ENCODE measurements at regions not wholly inside any gene's neighbourhood (a gene's known extent, or its start where the extent isn't known, plus 50 kb on each side); places are given as distances from the start of the nearest gene placed in this dataset.

DNA sequence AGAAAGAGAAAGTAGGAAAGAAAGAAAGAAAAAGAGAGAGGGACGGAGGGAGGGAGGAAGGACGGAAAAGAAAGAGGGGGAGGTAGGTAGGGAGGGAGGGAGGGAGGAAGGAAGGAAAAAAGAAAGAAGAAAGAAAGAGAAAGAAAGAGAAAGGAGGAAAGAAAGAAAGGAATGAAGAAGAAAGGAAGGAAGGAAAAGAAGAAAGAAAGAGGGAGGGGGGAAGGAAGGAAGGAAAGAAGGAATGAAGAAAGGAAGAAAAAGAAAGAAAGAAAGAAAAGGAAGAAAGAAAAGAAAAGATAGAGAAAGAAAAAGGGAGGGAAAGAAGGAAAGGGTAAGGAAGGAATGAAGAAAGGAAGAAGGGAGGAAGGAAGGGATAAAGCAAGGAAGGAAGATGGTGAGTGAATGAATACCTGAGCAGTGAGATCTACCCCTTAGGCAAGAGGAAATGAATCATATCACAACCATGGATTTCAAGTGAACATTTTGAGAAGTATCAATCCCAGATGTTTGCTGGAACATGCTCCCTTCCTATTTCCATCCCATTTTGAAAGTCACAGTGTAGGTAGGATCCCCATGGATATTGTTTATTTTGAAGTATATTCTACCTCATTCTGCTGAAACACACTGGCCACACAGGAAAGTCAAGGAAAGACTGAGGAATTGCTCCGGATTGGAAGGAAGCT lies 639.4 kb upstream of the TBX3 start:
- POLR2A ChIA-PET, result no interaction called here
- no peak for ATAC-seq
- H3K36me3 Mint-ChIP-seq (ENCODE audit: low read depth), result no peaks in the 10 kb centered on the region
- no peak for DNase-seq
- H3K4me3 Mint-ChIP-seq, result no peak overlapping the region
- no peaks in the 10 kb centered on the region for H3K9me3 Mint-ChIP-seq (ENCODE audit: insufficient read depth)
- no peaks in the 10 kb centered on the region for H3K27me3 Mint-ChIP-seq (ENCODE audit: low read depth)
- no peak overlapping the region for H3K27ac Mint-ChIP-seq
- CTCF ChIA-PET, result no interaction called here
- H3K4me1 Mint-ChIP-seq (ENCODE audit: low read depth), result no peaks in the 10 kb centered on the region

DNA sequence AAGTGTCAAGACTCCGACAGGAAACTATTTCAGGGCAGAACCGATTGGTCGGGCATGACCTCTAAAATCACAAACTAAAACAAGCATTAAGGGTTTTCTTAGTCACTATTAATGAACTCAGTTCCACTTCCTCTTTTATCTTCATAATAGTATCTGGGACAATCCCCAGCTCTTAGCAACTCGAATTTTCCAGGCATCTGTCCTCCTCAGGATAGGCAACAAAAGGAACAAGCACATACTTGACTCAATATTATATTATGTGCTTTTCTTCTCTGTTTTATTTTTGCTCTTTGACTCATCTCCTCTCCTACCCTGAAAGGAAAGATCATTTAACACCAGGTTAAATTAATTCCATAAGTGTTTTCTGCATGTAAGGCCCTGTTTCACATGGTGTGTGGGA lies 638.3 kb upstream of the TBX3 start:
- no peaks in the 10 kb centered on the region for H3K9me3 Mint-ChIP-seq (ENCODE audit: insufficient read depth)
- H3K4me3 Mint-ChIP-seq, result no peak overlapping the region
- ATAC-seq (no peak), DNase-seq (no peak)
- H3K36me3 Mint-ChIP-seq (ENCODE audit: low read depth), result no peaks in the 10 kb centered on the region
- H3K27me3 Mint-ChIP-seq (ENCODE audit: low read depth), result no peaks in the 10 kb centered on the region
- H3K4me1 Mint-ChIP-seq (ENCODE audit: low read depth), result no peaks in the 10 kb centered on the region
- POLR2A ChIA-PET, result no interaction called here
- CTCF ChIA-PET, result no interaction called here
- H3K27ac Mint-ChIP-seq, result no peak overlapping the region

DNA sequence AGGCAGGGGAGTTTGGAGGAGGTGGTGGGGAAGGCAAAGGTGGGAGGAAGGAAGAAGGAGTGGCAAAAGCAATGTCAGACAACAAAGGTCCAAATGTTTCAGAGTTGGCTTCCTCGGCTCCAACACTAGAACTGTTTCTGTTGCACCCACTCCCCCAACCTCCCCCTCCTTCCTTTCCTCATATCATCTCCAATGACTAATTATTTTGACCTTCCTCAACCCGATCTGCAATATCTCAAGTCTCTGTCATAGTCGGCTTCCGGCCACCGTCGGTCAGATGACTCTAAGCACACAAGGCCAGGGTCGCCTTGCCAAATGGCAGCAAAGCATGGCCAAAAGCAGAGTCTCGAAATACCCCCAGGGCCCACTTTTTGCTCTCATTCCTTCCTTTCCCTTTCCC lies 637.0 kb upstream of the TBX3 start:
- H3K27ac Mint-ChIP-seq, result no peak overlapping the region
- DNase-seq (no peak), ATAC-seq (no peak)
- ChIA-PET POLR2A (no interaction called here), CTCF (no interaction called here)
- no peaks in the 10 kb centered on the region for H3K27me3 Mint-ChIP-seq (ENCODE audit: low read depth)
- no peaks in the 10 kb centered on the region for H3K36me3 Mint-ChIP-seq (ENCODE audit: low read depth)
- no peak overlapping the region for H3K4me3 Mint-ChIP-seq
- H3K9me3 Mint-ChIP-seq (ENCODE audit: insufficient read depth), result no peaks in the 10 kb centered on the region
- H3K4me1 Mint-ChIP-seq (ENCODE audit: low read depth), result no peaks in the 10 kb centered on the region

DNA sequence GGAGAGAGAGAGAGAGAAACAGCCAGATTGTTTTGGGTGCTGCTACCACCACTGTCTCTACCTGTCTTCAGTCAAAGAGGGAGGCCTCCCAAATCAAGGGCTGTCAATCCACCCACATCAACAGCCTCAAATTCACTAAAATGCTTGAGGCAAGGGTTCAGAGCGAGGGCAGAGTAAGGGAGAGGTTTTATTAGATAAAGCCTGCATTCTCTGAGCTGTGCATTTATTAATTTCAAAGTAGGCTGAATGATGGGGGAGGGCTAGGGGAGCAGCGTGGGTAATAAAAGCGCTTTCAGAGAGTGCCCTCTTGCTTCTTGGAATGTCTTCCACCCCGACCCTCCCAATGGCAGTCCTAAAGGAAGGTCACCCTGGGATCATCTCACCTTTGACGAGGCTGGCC lies 636.5 kb upstream of the TBX3 start:
- ChIA-PET POLR2A (no interaction called here), CTCF (no interaction called here)
- DNase-seq (no peak), ATAC-seq (no peak)
- Mint-ChIP-seq H3K4me1 (ENCODE audit: low read depth) (no peaks in the 10 kb centered on the region), H3K9me3 (ENCODE audit: insufficient read depth) (no peaks in the 10 kb centered on the region), H3K27me3 (ENCODE audit: low read depth) (no peaks in the 10 kb centered on the region), H3K4me3 (no peak overlapping the region), H3K36me3 (ENCODE audit: low read depth) (no peaks in the 10 kb centered on the region), H3K27ac (no peak overlapping the region)

DNA sequence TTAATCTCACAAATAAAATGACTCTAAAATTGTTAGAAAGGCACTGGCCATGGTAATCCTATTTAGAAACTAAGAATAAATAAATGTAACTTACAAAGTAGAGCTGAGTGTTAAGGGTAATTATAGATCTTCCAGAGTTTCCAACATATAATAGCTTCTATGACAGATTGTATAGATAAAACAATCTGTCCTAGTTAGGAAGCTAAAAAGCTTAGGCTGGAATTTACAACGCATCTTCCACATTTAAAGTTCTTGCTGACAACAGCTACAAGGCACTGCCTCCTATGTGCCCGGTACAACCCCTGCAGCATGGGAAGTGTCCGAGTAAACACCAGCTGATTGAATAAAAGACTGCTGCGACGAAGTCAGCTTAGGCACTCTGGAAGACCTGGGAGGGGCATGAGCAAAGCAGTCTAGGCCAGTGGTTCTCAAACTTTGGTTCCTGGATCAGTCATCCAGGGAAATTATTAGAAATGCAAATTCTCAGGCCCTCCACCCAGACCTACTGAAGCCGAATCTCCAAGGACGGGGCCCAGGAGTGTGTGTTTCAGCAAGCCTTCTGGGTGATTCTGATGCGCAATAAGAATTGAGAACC lies 635.6 kb upstream of the TBX3 start:
- DNase-seq, result no peak
- Mint-ChIP-seq H3K36me3 (ENCODE audit: low read depth) (no peaks in the 10 kb centered on the region), H3K4me1 (ENCODE audit: low read depth) (no peaks in the 10 kb centered on the region), H3K4me3 (no peak overlapping the region), H3K27me3 (ENCODE audit: low read depth) (no peaks in the 10 kb centered on the region), H3K27ac (no peak overlapping the region), H3K9me3 (ENCODE audit: insufficient read depth) (no peaks in the 10 kb centered on the region)
- ATAC-seq, result no peak
- CTCF ChIA-PET, result no interaction called here
- POLR2A ChIA-PET, result no interaction called here

DNA sequence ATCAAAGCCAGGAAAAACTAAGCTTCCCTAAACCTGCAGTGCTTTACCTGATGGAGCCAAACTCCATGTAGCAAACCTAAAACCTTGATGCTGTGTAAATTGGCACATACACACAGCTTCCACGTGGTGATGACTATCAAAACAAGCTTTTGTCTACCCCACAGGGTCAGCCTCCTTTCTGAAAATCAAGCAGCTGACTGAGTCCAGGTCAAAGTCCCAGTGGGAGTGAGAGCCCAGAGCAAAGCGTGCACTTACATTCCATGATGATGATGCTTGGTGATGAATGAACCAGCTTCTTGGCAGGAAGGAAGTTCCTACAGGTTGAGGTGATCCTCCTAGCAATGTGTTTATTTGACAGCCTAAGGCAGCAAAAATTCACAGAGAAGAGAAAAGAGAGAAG lies 630.0 kb upstream of the TBX3 start:
- Mint-ChIP-seq H3K27me3 (ENCODE audit: low read depth) (no peaks in the 10 kb centered on the region), H3K36me3 (ENCODE audit: low read depth) (no peaks in the 10 kb centered on the region), H3K27ac (no peak overlapping the region), H3K9me3 (ENCODE audit: insufficient read depth) (peaks cover 4% of the 10 kb centered on the region), H3K4me3 (no peak overlapping the region), H3K4me1 (ENCODE audit: low read depth) (no peaks in the 10 kb centered on the region)
- POLR2A ChIA-PET, result no interaction called here
- DNase-seq (no peak), ATAC-seq (no peak)
- CTCF ChIA-PET, result no interaction called here

DNA sequence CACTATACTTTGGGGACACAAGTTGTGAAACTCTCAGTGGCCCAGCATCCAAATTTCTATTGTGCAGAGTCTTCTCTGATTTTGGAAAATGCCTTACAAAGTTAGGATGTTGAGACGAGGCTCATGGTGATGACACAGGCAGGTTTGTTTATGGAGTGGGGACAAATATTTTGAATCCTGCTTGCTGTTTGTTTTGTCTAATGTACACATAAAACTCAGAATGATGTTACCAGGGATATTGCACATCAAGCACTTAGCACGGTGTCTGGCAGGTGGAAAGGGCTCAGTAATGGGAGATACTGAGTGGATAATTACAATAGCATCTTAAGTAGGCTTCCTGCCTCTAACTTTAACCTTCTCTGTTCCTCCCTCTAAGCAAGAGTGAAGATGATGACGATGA lies 628.9 kb upstream of the TBX3 start:
- Mint-ChIP-seq H3K36me3 (ENCODE audit: low read depth) (no peaks in the 10 kb centered on the region), H3K4me1 (ENCODE audit: low read depth) (no peaks in the 10 kb centered on the region), H3K27me3 (ENCODE audit: low read depth) (no peaks in the 10 kb centered on the region), H3K4me3 (no peak overlapping the region), H3K27ac (no peak overlapping the region), H3K9me3 (ENCODE audit: insufficient read depth) (peaks cover 4% of the 10 kb centered on the region)
- POLR2A ChIA-PET, result no interaction called here
- CTCF ChIA-PET, result no interaction called here
- DNase-seq, result no peak
- ATAC-seq, result no peak

DNA sequence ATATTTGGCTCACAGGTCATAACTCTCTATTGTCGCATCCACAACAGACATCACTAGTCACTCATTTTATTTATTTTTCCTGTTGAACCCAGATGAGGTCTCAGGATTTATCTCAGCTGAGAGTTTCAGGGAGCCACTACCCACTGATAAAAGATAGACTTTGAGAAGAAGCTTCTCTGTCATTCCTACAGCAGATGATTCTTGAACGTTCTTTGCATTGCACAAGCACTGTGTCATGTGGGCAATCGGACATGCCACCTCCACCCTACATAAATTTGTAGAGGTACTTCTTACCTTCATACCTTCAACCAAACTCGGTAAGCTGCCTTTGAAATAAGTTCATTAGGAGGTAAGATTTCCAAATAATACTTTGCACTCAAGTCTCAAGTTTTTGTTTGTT lies 627.9 kb upstream of the TBX3 start:
- POLR2A ChIA-PET, result no interaction called here
- H3K27me3 Mint-ChIP-seq (ENCODE audit: low read depth), result no peaks in the 10 kb centered on the region
- peaks cover 4% of the 10 kb centered on the region for H3K9me3 Mint-ChIP-seq (ENCODE audit: insufficient read depth)
- CTCF ChIA-PET, result no interaction called here
- no peak overlapping the region for H3K4me3 Mint-ChIP-seq
- no peaks in the 10 kb centered on the region for H3K36me3 Mint-ChIP-seq (ENCODE audit: low read depth)
- ATAC-seq (no peak), DNase-seq (no peak)
- H3K27ac Mint-ChIP-seq, result no peak overlapping the region
- H3K4me1 Mint-ChIP-seq (ENCODE audit: low read depth), result no peaks in the 10 kb centered on the region

DNA sequence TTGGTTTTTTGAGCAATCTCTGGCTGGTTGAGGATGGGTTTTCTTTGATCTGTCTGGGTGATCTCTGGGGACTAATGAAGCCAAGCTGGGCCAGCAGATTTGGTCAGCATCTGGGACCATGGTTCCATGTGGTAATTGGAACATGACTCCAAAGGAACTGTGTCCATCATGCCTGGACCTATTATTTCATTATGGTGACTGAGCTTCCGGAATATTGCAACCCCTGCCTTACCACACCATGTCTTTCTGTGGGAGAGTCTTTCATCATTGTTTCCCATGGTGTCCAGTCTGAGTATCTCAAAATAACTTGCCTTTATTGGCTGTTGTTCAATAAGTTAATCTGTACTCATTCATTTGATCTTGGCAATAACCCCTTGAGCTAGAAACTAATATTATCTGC lies 624.9 kb upstream of the TBX3 start:
- no peak for DNase-seq
- H3K27me3 Mint-ChIP-seq (ENCODE audit: low read depth), result no peaks in the 10 kb centered on the region
- no peak overlapping the region for H3K27ac Mint-ChIP-seq
- no peaks in the 10 kb centered on the region for H3K4me1 Mint-ChIP-seq (ENCODE audit: low read depth)
- H3K36me3 Mint-ChIP-seq (ENCODE audit: low read depth), result no peaks in the 10 kb centered on the region
- H3K9me3 Mint-ChIP-seq (ENCODE audit: insufficient read depth), result peaks cover 4% of the 10 kb centered on the region
- ATAC-seq, result no peak
- POLR2A ChIA-PET, result no interaction called here
- CTCF ChIA-PET, result no interaction called here
- no peak overlapping the region for H3K4me3 Mint-ChIP-seq

DNA sequence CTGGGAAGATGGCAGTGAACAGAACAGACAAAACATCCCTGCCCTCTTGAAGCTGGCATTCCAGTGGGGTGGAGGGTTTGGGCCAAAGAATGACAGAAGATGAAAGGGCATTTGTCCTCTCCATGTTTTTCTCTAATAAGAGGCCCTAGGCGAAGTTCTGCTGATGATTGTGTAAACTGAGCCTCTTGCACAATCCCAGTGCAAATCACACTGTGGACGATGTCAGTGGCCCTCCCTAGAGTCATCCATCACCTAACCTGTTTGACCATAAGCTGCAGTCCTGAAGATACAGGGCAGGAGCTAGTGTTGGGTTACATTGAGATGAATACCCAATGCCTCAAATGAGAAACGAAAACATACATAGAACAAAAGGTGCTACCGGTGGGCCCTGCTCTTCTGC lies 622.4 kb upstream of the TBX3 start:
- POLR2A ChIA-PET, result no interaction called here
- no peak for DNase-seq
- CTCF ChIA-PET, result no interaction called here
- ATAC-seq, result no peak
- H3K9me3 Mint-ChIP-seq (ENCODE audit: insufficient read depth), result peaks cover 4% of the 10 kb centered on the region
- H3K4me1 Mint-ChIP-seq (ENCODE audit: low read depth), result no peaks in the 10 kb centered on the region
- H3K36me3 Mint-ChIP-seq (ENCODE audit: low read depth), result no peaks in the 10 kb centered on the region
- H3K4me3 Mint-ChIP-seq, result no peak overlapping the region
- no peak overlapping the region for H3K27ac Mint-ChIP-seq
- no peaks in the 10 kb centered on the region for H3K27me3 Mint-ChIP-seq (ENCODE audit: low read depth)

DNA sequence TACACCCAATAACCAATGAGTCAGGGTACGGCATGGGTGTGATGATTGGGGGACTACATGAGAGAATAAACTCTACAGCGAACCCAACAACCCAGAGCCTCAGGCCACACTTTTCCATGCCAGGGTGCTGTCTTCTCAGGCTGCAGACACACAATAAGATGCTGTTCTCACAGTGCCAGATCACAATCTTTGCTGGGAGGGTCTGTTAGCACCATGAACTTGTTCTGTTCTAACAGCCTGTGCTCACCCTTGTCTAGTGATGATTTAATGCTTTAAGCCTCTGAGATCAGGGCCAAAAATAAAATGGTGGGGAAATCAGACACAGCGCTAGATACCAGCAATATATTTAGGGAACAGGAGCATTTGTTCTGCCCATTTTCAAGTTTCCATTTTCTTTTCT lies 621.9 kb upstream of the TBX3 start:
- H3K27ac Mint-ChIP-seq, result no peak overlapping the region
- ChIA-PET CTCF (no interaction called here), POLR2A (no interaction called here)
- H3K36me3 Mint-ChIP-seq (ENCODE audit: low read depth), result no peaks in the 10 kb centered on the region
- DNase-seq (no peak), ATAC-seq (no peak)
- no peak overlapping the region for H3K4me3 Mint-ChIP-seq
- no peaks in the 10 kb centered on the region for H3K4me1 Mint-ChIP-seq (ENCODE audit: low read depth)
- peaks cover 4% of the 10 kb centered on the region for H3K9me3 Mint-ChIP-seq (ENCODE audit: insufficient read depth)
- no peaks in the 10 kb centered on the region for H3K27me3 Mint-ChIP-seq (ENCODE audit: low read depth)

DNA sequence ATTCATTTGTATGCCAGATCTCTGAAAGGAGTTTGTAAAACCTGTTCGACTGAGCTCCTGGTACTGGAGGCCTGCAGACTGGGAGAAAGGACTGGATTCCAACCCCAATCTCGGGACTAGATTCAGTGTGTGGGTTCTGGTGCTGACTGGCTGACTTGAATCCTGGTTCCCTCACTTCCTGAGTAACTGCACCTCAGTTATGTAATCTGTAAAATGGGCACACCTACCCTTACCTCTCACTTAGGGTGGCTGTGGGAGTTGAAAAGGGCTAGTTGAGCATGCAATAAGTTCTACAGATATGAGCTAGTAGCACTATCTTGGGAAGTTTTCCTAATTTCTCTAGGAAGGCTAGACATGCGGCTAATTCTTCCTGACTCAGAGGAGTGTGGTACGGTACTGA lies 621.3 kb upstream of the TBX3 start:
- CTCF ChIA-PET, result no interaction called here
- H3K9me3 Mint-ChIP-seq (ENCODE audit: insufficient read depth), result peaks cover 4% of the 10 kb centered on the region
- ATAC-seq, result no peak
- POLR2A ChIA-PET, result no interaction called here
- H3K4me3 Mint-ChIP-seq, result no peak overlapping the region
- H3K27ac Mint-ChIP-seq, result no peak overlapping the region
- DNase-seq, result no peak
- H3K4me1 Mint-ChIP-seq (ENCODE audit: low read depth), result no peaks in the 10 kb centered on the region
- H3K36me3 Mint-ChIP-seq (ENCODE audit: low read depth), result no peaks in the 10 kb centered on the region
- H3K27me3 Mint-ChIP-seq (ENCODE audit: low read depth), result no peaks in the 10 kb centered on the region

DNA sequence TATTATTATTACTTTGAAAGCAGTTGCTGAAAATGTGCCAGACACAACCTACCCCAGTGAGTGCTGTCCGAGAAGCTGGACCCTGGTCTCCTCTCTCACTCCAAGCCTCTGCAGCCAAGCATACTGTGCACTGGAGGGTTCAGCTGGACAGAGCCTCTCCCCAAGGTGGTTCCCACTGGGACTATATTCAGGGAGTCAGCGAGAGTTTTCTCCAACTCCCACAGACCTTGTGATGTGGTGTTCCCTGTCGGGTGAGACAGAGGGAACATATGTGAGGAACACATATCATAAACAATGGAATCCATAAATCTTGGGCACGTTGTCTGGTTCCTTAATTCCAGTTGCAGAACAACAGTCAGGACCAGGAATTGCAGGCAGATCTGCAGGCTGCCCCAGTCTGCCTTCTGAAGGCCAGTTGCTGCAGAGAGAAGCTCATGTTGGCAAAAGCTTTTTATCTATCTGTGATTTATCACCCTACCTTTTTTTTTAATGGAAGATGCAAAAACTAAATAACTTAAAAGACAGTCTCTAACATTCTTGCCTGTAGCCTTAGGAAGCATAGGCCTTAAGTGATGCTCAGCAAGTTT lies 619.8 kb upstream of the TBX3 start:
- Mint-ChIP-seq H3K36me3 (ENCODE audit: low read depth) (no peaks in the 10 kb centered on the region), H3K4me1 (ENCODE audit: low read depth) (no peaks in the 10 kb centered on the region), H3K27me3 (ENCODE audit: low read depth) (no peaks in the 10 kb centered on the region), H3K9me3 (ENCODE audit: insufficient read depth) (no peaks in the 10 kb centered on the region), H3K27ac (no peak overlapping the region), H3K4me3 (no peak overlapping the region)
- ATAC-seq, result no peak
- POLR2A ChIA-PET, result no interaction called here
- CTCF ChIA-PET, result no interaction called here
- DNase-seq, result no peak
